Right atrium auricular region (tissue), 2 donors: ENCODE measurements at regions not wholly inside any gene's neighbourhood (a gene's known extent, or its start where the extent isn't known, plus 50 kb on each side); places are given as distances from the start of the nearest gene placed in this dataset.
A peak's percentile ranks its signal among the peaks of the same experiment; 100 is the strongest.

Experiments
- DNase-seq: peaks from one replicate; pipeline ENCODE4 v3.0.0-alpha.2; 2019; ENCODE audit warnings: low spot score
- H3K27ac ChIP-seq, 2 donors: fragments of 200-600 bp; sonication (generic); 1 replicate in 1 of 2; 2 replicates in 1 of 2; pipeline ENCODE4 v1.5.1; 2016 to 2019
- H3K27me3 ChIP-seq, 2 donors: fragments of 200-600 bp; sonication (generic); one replicate each; pipeline versions ENCODE4 v1.5.1 to v1.6.0; 2017 to 2019
- H3K36me3 ChIP-seq: fragments of 200-600 bp; sonication (generic); one replicate; pipeline ENCODE4 v1.5.1; 2016
- H3K4me1 ChIP-seq, 2 donors: fragments of 200-600 bp; sonication (generic); one replicate each; pipeline versions ENCODE4 v1.5.1 to v1.6.0; 2017 to 2019
- H3K4me3 ChIP-seq, 2 donors: fragments of 200-600 bp; sonication (generic); 1 replicate in 1 of 2; 2 replicates in 1 of 2; pipeline ENCODE4 v1.5.1; 2017 to 2019; ENCODE audit warnings: mild to moderate bottlenecking in 1 of 2, moderate library complexity in 1 of 2
- H3K9me3 ChIP-seq, 2 donors: fragments of 200-600 bp; sonication (generic); one replicate each; pipeline ENCODE4 v1.5.1; 2019
- CTCF ChIP-seq, 2 donors: fragments of 200-600 bp; sonication (generic); IDR thresholded peaks; one replicate each; pipeline ENCODE4 v1.5.1; 2019; ENCODE audit warnings: antibody characterized with exemption in 2 of 2

DNA sequence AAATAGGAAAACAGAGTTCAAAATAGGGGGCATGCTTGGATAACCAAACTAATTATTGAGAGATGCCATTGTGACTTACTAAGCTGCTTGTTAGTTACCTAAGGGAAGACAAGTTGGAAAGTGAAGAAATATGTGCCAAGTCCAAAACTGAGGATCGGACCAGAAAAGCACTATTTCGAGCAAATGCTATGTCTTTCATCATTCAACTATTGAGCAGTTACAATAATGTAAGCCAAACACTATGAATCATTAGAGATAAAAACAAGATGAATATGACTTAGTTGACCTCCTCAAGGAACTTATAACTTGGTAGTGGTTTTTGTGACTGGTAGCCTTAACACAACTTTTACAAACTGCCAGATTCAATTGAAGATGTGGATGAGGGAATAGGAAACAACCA lies 240.6 kb upstream of the MPDZ start:
- Histone ChIP-seq H3K4me3 (no peak overlapping the region), H3K27me3 (no peaks in the 10 kb centered on the region), H3K36me3 (no peaks in the 10 kb centered on the region), H3K4me1 (peaks cover 0 to 7% of the 10 kb centered on the region in 2 donors), H3K27ac (no peak overlapping the region), H3K9me3 (no peaks in the 10 kb centered on the region)
- no peak for DNase-seq
- TF ChIP-seq CTCF (IDR thresholded peaks at IDR 0.05), result no peak

DNA sequence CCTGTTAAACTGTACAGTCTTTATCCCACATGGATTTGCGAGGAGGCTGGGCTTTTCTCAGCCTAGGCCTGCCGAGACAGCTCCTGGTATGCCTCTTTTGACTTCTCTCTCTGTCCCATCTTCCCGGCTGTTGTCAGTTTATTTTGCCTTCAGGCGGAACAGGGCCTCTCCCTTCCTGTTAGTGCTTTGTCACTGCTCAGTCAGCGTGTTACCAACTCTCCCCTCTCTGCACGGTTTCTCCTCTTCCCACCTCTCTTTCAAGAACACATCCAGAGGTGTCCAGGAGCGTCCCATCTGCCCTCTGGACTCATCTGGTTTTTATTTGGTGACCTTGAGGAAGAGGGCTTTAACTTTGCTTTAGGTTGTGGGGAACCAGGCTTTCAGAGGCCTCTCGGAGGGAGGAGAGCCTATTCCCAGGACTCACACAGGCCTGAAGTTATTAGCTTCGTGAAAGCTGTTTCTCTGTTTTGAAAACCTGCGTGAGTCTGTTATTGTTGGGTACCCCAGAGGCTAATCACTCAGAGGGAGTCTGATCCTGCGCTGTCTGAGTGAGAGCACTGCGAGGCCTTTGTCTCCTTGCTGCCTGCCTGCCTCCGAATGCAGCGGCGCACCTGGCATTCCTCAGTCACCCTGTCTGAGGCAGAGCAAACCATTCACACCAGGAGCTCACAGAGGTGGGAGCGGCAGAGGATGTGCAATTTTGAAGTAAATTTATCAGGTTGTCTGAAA lies 234.4 kb upstream of the MPDZ start:
- no peaks in the 10 kb centered on the region for H3K36me3 ChIP-seq
- TF ChIP-seq CTCF (IDR thresholded peaks at IDR 0.05), result no peak
- no peaks in the 10 kb centered on the region for H3K27me3 ChIP-seq
- H3K27ac ChIP-seq, result peak overlapping the region; percentile 26 to 70
- DNase-seq, result no peak
- H3K4me3 ChIP-seq, result no peak overlapping the region
- H3K9me3 ChIP-seq, result no peaks in the 10 kb centered on the region
- peaks cover 0 to 4% of the 10 kb centered on the region in 2 donors for H3K4me1 ChIP-seq

- DNase-seq, result no peak
- no peaks in the 10 kb centered on the region for H3K27me3 ChIP-seq
- TF ChIP-seq CTCF (IDR thresholded peaks at IDR 0.05), result no peak
- H3K4me1 ChIP-seq, result peaks cover 0 to 4% of the 10 kb centered on the region in 2 donors
- no peaks in the 10 kb centered on the region for H3K9me3 ChIP-seq
- peak overlapping the region; percentile 26 to 70 for H3K27ac ChIP-seq
- no peak overlapping the region for H3K4me3 ChIP-seq
- H3K36me3 ChIP-seq, result no peaks in the 10 kb centered on the region
Observed at GRCh38 chr9:13513286-13513685, 233.8 kb upstream of the MPDZ start.

GRCh38 chr9:13508681-13509080 lies 229.2 kb upstream of the MPDZ start:
- Histone ChIP-seq H3K4me1 (peaks cover 0 to 3% of the 10 kb centered on the region in 2 donors), H3K9me3 (no peaks in the 10 kb centered on the region), H3K27me3 (no peaks in the 10 kb centered on the region), H3K36me3 (no peaks in the 10 kb centered on the region), H3K4me3 (no peak overlapping the region), H3K27ac (no peak overlapping the region)
- TF ChIP-seq CTCF (IDR thresholded peaks at IDR 0.05), result no peak
- no peak for DNase-seq

DNA sequence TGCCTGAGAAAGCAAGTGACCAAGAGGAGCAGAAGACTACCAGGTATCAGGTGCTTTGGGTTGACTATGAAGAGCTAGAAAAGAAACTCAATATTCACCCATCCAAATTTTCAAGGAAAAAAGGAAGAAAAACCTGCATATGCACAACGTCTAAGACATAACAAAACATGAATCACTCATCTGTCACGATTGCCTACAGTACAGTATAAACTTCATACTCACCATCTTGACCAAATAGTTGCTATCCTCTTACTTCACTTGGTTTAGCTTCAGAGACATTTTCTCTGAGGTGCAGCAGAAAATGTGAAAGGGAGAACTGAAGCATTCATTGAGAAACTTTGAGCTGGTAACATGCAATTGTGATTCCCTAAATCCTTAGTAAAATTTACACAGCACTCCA lies 228.6 kb upstream of the MPDZ start:
- no peak for DNase-seq
- Histone ChIP-seq H3K4me1 (no peaks in the 10 kb centered on the region), H3K4me3 (no peak overlapping the region), H3K9me3 (no peaks in the 10 kb centered on the region), H3K27me3 (no peaks in the 10 kb centered on the region), H3K36me3 (no peaks in the 10 kb centered on the region), H3K27ac (no peak overlapping the region)
- TF ChIP-seq CTCF (IDR thresholded peaks at IDR 0.05), result no peak

DNA sequence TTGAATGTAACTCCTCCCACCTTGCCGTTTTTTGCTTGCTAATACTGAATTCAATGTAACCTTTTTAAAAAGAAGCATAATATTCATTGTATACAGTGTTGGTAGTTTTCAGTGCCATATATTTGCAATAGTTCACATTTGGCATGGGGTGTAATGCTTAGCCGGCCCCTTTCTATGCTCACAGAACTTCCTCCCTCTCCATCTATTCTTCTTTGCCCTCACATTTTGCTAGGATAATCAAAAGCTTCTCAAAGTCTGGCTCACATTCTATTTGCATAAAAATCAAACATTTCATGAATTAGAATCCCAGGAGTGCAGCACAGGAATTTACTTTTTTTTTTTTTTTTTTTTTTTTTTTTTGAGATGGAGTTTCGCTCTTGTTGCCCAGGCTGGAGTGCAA lies 226.3 kb upstream of the MPDZ start:
- no peak for TF ChIP-seq CTCF (IDR thresholded peaks at IDR 0.05)
- H3K9me3 ChIP-seq, result no peaks in the 10 kb centered on the region
- no peak for DNase-seq
- H3K27me3 ChIP-seq, result no peaks in the 10 kb centered on the region
- H3K4me3 ChIP-seq, result no peak overlapping the region
- no peak overlapping the region for H3K27ac ChIP-seq
- H3K36me3 ChIP-seq, result no peaks in the 10 kb centered on the region
- H3K4me1 ChIP-seq, result no peaks in the 10 kb centered on the region
